ENCODE measurements at regions not wholly inside any gene's neighbourhood (a gene's known extent, or its start where the extent isn't known, plus 50 kb on each side); places are given as distances from the start of the nearest gene placed in this dataset.

- H3K27me3 Mint-ChIP-seq, result peaks cover 5% of the 10 kb centered on the region
- no peaks in the 10 kb centered on the region for H3K36me3 Mint-ChIP-seq (ENCODE audit: insufficient read depth)
- H3K27ac Mint-ChIP-seq, result no peak overlapping the region
- no peak for TF ChIP-seq CTCF (IDR thresholded peaks at IDR 0.05; ENCODE audit: unreplicated experiment)
- no peak overlapping the region for H3K4me3 Mint-ChIP-seq (ENCODE audit: low read depth)
- no peaks in the 10 kb centered on the region for H3K4me1 Mint-ChIP-seq (ENCODE audit: low read depth)
- DNase-seq (ENCODE audit: low spot score, unreplicated experiment), result peak; percentile 26
- H3K9me3 Mint-ChIP-seq (ENCODE audit: low read depth), result no peaks in the 10 kb centered on the region
Observed at GRCh38 chr16:47970291-47970931, 185.4 kb downstream of the ABCC12 start.

DNA sequence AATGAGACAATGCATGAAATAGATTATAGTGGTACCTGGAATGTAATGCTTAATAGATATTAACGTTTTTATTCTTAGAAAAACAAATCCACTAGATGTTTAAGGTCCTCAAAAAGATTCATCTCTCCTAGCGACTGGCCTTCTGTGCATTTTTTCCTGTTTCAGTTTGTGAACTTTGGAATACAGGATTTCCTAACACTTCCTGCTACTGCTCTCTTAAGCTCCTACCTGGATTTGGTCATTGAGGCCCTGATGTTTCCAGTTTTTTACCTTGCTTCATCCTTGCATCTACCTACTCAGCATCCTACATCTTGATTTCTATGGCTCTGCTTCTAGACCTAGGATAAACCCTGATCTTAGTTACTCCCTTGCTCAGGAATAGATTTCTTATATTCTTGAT lies 188.4 kb downstream of the ABCC12 start:
- Mint-ChIP-seq H3K27ac (no peak overlapping the region), H3K4me1 (ENCODE audit: low read depth) (no peaks in the 10 kb centered on the region), H3K36me3 (ENCODE audit: insufficient read depth) (no peaks in the 10 kb centered on the region), H3K27me3 (peaks cover 5% of the 10 kb centered on the region), H3K4me3 (ENCODE audit: low read depth) (no peak overlapping the region), H3K9me3 (ENCODE audit: low read depth) (no peaks in the 10 kb centered on the region)
- DNase-seq (ENCODE audit: low spot score, unreplicated experiment), result no peak
- no peak for TF ChIP-seq CTCF (IDR thresholded peaks at IDR 0.05; ENCODE audit: unreplicated experiment)

DNA sequence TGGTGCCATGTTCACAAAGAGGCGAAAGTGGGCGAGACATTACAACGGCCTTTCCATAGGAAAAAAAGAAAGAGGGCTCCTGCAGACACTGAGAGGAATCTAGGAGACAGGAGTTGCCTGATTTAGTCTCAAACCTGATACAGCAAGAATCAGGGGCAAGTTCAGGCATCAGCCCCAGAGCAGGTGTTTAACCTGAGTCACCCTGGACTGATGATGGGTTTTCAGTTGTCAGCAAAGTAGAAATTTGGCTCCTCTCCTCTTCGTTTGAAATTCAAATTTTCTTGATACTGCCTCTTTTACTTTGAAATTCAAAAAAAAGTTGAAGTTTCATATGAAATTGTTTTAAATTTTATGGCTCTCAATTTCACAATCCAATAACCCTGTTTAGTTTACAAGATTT lies 189.5 kb downstream of the ABCC12 start:
- no peak for DNase-seq (ENCODE audit: low spot score, unreplicated experiment)
- H3K4me3 Mint-ChIP-seq (ENCODE audit: low read depth), result no peak overlapping the region
- no peak for TF ChIP-seq CTCF (IDR thresholded peaks at IDR 0.05; ENCODE audit: unreplicated experiment)
- no peak overlapping the region for H3K27ac Mint-ChIP-seq
- H3K4me1 Mint-ChIP-seq (ENCODE audit: low read depth), result peaks cover under 1% of the 10 kb centered on the region
- H3K9me3 Mint-ChIP-seq (ENCODE audit: low read depth), result no peaks in the 10 kb centered on the region
- H3K36me3 Mint-ChIP-seq (ENCODE audit: insufficient read depth), result no peaks in the 10 kb centered on the region
- H3K27me3 Mint-ChIP-seq, result peaks cover 5% of the 10 kb centered on the region

DNA sequence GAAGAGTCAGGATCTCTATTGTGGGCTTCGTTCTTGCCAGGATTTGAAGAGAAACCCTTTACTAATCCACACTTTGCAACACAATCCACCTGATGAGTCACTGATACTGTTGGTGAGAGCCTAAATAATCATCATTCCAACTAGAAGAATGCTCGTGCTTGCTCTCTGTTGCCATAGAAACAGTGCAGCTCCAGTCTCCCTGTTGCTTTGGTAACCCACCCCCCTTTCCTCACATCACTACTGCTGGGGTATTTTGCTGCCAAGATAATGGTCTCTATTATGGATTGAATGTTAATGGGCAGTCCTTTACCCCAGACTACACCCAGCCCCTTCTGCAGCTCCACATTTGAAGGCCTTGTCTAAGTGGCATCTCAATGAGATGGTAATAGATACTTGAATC lies 190.4 kb downstream of the ABCC12 start:
- no peaks in the 10 kb centered on the region for H3K36me3 Mint-ChIP-seq (ENCODE audit: insufficient read depth)
- no peak for DNase-seq (ENCODE audit: low spot score, unreplicated experiment)
- H3K9me3 Mint-ChIP-seq (ENCODE audit: low read depth), result no peaks in the 10 kb centered on the region
- peaks cover 9% of the 10 kb centered on the region for H3K4me1 Mint-ChIP-seq (ENCODE audit: low read depth)
- no peak overlapping the region for H3K27ac Mint-ChIP-seq
- no peak overlapping the region for H3K4me3 Mint-ChIP-seq (ENCODE audit: low read depth)
- peaks cover 5% of the 10 kb centered on the region for H3K27me3 Mint-ChIP-seq
- TF ChIP-seq CTCF (IDR thresholded peaks at IDR 0.05; ENCODE audit: unreplicated experiment), result no peak

GRCh38 chr16:47958726-47959125 lies 197.1 kb downstream of the ABCC12 start:
- Mint-ChIP-seq H3K9me3 (ENCODE audit: low read depth) (no peaks in the 10 kb centered on the region), H3K27me3 (no peaks in the 10 kb centered on the region), H3K4me1 (ENCODE audit: low read depth) (peaks cover 14% of the 10 kb centered on the region), H3K36me3 (ENCODE audit: insufficient read depth) (no peaks in the 10 kb centered on the region), H3K27ac (no peak overlapping the region), H3K4me3 (ENCODE audit: low read depth) (no peak overlapping the region)
- no peak for TF ChIP-seq CTCF (IDR thresholded peaks at IDR 0.05; ENCODE audit: unreplicated experiment)
- no peak for DNase-seq (ENCODE audit: low spot score, unreplicated experiment)

Data from progenitor cell of endocrine pancreas (in vitro differentiated cells).